ENCODE measurements at regions not wholly inside any gene's neighbourhood (a gene's known extent, or its start where the extent isn't known, plus 50 kb on each side); places are given as distances from the start of the nearest gene placed in this dataset.

- no peak for DNase-seq
These were observed 115.1 kb downstream of the RHOU start for GRCh38 chr1:228850141-228851100.

GRCh38 chr1:228851193-228851592, 115.9 kb downstream of the RHOU start:
- DNase-seq, result no peak

- no peak for DNase-seq
These were observed 116.3 kb downstream of the RHOU start for GRCh38 chr1:228851618-228852017.

GRCh38 chr1:228852024-228852423, 116.7 kb downstream of the RHOU start:
- no peak for DNase-seq

- no peak for DNase-seq
These were observed 117.3 kb downstream of the RHOU start for GRCh38 chr1:228852511-228853088.

GRCh38 chr1:228853191-228853590, 117.9 kb downstream of the RHOU start:
- DNase-seq, result no peak

GRCh38 chr1:228853637-228854036, 118.4 kb downstream of the RHOU start:
- no peak for DNase-seq

GRCh38 chr1:228854907-228855306, 119.6 kb downstream of the RHOU start:
- DNase-seq, result no peak

GRCh38 chr1:228857611-228858010, 122.3 kb downstream of the RHOU start:
- no peak for DNase-seq

GRCh38 chr1:228860911-228861831, 125.9 kb downstream of the RHOU start:
- no peak for DNase-seq

- DNase-seq, result no peak
These were observed 126.5 kb downstream of the RHOU start for GRCh38 chr1:228861832-228862180.

- DNase-seq, result no peak
These were observed 127.5 kb downstream of the RHOU start for GRCh38 chr1:228862542-228863505.

GRCh38 chr1:228863776-228864175, 128.5 kb downstream of the RHOU start:
- DNase-seq, result no peak

- DNase-seq, result no peak
These were observed 130.5 kb downstream of the RHOU start for GRCh38 chr1:228865627-228866330.

GRCh38 chr1:228866468-228866867, 131.2 kb downstream of the RHOU start:
- DNase-seq, result no peak

GRCh38 chr1:228867108-228867950, 132.1 kb downstream of the RHOU start:
- no peak for DNase-seq

- DNase-seq, result no peak
These were observed 132.9 kb downstream of the RHOU start for GRCh38 chr1:228867951-228868730.

GRCh38 chr1:228868731-228869024, 133.4 kb downstream of the RHOU start:
- DNase-seq, result no peak

- no peak for DNase-seq
These were observed 134.1 kb downstream of the RHOU start for GRCh38 chr1:228869312-228869824.
